Hindlimb muscle (tissue), 1 donor: ENCODE measurements at regions not wholly inside any gene's neighbourhood (a gene's known extent, or its start where the extent isn't known, plus 50 kb on each side); places are given as distances from the start of the nearest gene placed in this dataset.

Source experiments
- DNase-seq: peaks from one replicate; pipeline ENCODE4 v3.0.0-alpha.2; 2013

DNA sequence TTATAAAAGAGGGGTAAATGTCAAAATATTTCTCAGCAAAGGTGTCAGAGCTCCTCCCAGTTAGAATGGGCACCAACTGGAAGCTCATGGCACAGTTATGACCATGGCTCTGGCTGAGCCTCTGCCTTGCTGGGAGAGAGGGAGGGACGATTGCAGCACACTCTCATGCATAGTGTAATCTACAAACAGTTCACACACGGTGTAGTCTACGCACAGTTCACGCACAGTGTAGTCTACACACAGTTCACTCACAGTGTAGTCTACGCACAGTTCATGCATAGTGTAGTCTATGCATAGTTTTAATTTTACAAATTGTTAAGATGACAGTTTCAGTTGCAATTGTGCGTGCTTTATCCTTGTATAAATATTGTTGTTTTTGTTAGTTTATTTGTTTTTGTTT is 1474.6 kb upstream of the TMEM132C start:
- no peak for DNase-seq

DNA sequence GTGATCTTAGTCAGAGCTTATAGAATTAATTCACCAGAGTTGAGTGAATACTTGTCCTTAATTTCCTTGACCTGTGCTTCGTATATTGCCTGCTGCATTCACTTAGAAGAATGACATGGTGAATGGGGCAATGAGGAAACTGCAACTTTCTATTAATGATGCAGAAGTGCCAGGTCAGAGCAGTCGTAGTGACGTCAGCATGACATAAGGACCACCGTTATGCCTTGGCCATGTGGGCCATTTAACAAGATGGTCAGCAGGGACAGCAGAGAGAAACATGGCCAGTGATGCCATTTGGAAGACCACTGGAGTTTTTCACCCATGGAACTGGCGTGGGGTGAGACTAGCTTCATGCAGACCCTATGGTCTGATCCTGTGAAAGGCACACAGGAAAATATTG is 1469.4 kb upstream of the TMEM132C start:
- DNase-seq: no peak

DNA sequence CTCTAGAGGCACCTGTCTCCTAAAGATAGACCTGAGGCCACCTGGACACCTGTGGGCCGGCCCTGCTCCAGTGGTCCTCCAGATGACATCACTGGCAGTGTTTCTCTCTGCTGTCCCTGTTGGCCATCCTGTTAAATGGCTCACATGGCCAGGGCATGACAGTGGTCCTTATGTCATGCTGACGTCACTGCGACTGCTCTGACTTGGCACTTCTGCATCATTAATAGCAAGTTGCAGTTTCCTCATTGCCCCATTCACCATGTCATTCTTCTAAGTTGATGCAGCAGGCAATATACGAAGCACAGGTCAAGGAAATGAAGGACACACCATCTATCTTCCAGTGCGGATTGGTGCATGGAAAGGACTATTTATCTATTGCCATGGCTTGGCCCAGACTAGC is 1468.5 kb upstream of the TMEM132C start:
- DNase-seq: no peak

DNA sequence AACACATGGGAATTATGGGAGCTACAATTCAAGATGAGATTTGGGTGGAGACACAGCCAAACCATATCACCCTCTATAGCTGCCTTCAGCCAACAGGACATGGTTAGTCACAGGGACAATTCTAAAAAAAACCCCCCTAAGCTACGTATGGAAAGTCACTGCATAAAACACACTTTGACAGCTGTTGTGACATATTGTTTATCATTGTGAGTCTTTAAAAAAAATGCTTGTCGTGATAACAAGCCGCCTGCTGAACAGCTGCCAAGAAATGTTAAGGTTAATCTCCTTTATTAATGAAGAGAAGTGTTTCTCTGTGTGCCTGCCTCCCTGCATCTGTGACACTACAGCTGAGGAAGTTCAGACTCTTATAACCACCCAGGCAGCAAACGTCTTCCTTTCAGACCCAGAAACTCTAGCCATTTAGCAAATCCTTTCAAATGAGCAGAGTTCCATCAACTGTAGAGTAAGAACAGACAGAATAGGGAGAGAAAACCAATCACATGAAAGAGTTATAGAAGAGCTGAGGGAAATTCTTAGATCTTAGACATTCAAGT is 1459.6 kb upstream of the TMEM132C start:
- DNase-seq: no peak

DNA sequence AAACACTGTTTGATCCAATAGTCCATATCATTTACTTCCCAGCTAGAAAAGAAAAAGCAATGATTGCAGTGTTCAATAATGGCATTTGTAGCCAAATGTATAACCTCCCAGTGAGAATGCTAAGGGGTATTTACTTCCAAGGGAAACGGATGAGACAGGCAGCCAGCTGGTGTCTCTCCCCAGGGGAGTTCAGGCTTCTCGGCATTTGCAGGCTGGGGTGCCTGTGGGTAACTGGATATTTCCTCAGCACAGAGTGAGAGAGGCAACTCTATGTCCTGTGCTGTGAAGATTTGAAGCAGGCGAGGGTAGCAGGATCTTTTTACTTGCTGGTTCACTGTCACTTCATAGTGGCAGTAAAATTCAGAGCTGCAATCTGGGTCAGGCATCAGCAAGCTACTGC is 1455.6 kb upstream of the TMEM132C start:
- no peak for DNase-seq

DNA sequence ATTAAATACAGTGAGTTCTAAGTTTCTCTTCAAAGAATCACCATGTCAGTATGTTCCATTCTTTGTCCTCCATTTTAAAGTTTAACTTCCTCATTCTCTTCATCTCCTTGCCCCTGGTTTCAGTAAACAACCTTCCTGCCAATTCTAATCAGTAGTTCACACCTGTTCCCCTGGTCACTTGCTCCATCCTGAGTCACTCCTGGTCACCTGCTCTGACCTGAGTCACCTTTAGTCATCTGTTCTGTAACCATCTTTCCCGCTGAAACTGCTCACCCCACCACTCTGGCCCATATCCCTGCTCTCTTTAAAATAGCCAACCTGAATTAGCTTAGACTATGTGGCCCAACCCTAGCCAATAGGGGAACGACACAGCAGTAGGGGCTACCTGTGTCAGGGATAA is 1447.4 kb upstream of the TMEM132C start:
- DNase-seq: no peak

DNA sequence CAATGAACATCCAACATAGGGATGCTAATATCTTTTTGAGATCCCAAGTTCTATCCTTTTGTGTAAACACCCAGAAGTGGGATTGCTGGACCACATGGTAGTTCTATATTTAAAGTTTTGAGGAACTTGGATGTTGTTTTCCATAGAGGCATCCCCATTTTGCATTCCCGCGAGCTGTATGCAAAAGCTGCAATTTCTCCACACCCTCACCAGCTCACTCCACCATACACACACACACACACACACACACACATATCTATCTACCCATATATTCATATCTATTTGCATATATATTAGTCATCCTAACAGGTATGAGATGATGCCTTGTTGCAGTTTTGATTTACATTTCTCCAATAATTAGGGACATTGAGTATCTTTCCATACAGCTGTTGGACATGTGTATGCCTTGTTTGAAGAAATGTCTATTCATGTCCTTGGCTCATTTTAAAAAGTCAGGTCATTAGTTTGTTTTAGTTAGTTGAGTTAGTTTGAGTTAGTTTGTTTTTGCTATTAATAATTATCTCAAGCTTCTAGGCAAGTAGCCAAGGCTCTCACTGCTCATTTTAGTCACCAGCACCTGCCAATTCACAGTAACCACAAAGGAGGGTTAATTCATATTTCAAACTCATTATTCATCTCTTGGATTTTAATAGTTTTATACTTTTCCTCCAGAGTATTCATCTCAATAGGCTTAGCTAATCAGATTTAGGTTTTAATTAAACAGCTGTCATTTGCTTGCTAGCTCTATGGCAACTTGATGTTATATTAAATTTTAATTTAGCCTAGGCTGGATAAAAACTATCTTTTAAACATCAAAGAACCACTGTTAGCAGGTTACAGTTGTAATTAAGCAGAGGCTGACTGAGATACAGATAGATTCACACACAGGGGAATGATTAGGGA is 1435.9 kb upstream of the TMEM132C start:
- no peak for DNase-seq

DNA sequence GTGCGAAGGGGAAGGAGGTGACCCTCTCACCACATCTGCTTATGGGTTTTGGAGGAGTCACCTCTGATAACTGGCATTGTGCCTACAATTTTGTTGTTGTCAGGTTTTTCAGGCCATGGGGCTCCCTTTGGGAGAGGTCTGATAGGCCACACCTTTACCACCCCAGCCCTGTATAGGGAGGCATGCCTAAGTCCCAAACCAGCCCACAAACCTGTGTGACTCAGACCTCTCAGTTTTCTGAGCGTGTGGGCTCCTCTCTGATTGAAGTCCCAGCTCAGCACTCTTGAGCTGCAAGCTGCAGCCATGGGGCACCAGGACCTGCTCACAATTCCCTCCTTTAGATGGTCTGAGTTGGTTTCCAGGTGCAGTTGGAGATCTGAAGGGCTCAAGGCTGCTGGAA is 1429.3 kb upstream of the TMEM132C start:
- no peak for DNase-seq

DNA sequence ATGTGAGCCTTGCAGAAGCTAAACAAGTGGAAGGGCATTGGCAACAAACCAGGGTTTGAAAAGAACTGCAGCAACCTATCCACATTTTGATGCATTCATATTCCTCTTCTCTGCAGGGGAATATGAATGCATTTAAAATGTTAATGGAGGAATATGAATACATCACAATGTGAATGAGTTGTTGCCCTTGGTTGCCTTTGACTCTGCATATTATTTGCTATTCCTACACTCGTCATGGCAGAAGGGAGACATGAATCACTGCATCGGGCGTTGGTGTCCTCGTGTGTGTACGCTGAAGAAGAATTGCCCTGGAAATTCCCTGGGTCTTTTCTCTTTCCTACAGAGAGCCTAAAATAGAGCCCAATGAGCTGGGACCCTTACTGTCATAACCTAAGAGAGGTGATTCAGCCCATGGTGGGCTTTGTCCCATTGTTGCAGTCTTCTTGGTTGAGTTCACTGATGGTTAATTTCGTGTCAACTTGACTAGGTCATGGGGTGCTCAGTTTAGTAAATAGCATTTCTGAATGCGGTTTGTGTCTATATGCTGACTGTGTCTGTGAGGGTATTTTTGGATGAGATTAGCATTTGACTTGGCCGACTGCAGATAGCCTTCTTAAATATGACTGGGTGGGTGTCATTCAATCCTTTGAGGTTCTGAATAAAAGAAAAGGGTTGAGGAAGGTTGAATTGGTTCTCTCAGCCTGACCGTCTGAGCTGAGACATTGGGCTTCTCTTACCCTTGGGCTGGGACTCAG is 1422.9 kb upstream of the TMEM132C start:
- DNase-seq: no peak

DNA sequence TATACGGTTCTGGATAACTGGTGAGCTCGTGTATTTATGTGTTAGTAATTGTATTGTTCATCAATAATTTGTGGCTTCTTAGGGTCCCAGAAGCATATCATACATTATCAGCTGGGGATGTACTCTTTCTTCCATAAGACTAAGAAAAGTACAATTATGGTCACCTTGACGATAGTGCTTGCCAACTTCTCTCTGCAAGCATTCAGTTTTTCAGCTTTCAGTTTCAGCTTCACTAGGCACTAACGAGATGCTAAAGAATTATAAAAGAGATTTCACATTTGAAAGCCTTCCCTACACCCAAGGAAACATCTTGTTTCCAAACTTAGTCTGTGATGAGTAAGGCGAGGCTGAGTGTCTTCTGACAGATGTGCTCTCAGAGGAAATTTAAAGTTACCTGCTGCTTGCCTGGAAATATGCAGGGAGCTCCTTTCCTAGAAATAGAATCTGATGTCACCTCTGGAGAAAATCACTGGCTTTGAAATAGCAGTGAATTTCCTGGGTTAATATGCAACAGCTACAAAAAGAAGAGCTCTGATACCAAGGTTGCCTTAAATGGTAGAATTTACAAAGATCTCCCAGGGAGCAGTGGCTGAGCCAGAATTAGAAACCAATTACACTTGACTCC is 1419.9 kb upstream of the TMEM132C start:
- DNase-seq: no peak

DNA sequence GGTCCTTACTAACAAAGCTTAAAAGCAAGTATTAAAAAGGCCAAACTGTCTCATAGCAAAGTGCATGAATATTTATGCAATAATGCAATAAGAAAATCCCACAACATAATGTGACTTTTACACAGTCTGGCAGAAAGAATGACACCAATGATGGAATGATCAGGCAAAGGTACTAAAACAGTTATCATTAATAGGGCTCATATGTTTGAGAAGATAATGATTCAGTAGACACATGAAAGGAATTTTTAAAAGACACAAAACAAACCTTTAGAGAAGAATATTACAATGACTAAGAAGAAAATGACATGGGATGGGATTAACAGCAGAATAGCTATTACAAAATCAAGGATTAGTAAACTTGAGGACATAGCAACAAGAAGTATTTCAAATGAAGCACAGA is 1411.2 kb upstream of the TMEM132C start:
- no peak for DNase-seq

DNA sequence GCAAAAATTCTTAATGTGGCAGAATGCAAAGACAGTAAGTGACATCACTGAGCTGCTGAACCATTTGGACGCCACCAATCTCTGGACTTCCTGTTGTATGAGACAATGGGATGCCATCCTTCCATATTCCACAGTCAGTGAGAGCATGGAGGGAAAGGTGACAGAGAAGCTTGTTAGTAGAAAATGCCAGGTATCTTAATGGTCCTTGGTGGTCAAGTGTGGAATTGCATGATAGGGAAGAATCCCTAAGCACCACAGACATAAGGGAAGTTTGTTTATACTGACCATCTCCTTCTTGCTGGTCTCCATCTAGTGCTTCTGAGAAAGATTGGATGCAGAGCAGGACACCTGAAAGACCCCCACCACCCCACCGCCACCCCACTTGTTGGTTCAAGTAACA is 1410.0 kb upstream of the TMEM132C start:
- DNase-seq: no peak

DNA sequence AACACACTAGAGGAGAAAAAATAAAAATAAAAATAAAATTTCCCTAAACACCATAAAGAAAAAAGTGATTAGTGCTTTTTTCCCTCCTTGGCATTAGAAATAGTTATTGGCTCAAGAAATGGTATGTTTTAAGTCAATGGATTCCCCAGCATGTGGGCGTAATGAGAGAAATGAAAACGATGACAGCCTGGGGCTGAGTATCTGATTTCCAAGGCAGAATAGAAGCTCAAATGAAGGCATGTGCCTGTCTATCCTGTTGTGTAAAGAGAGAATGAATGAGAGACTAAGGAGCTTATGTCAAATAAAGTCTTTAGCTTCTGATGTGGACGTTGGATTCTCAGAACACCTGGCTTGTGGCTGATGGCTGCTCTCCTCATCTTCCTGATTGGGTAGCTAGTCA is 1408.4 kb upstream of the TMEM132C start:
- no peak for DNase-seq

DNA sequence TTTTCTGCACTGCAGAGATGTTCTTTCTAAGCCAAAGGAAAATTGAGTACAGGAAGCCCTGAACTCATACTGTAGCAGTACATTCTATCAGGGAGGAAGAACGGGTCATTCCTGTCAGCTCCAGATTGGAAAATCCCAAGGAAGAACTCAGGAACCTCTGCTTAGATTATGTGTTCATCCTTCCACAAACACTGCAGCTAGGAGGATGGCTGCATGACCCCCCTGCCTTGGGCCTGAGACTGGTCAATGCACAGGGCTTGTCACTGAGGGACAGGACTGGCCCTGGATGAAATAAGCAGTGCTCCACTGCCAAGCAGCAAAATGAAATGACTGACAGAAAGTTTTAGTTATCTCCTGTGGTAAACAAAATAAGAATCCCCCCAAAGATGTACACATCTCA is 1406.8 kb upstream of the TMEM132C start:
- no peak for DNase-seq

DNA sequence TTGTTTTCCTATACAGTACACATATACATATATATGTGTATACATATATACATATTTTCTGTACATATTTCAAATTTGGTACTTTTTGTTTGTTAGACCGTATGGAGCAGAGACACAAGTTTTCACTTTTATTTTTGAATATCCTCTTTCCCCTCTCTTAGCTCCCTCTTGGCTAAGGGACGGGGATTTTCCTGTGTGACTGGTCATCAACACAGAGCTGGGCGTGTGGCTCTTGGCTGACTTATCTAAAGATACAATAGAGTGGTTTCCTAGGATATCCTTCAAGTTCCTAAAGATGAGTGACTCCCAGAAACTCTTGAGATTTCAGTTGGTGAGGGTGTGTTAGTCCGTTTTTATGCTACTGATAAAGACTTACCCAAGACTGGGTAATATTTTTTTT is 1404.5 kb upstream of the TMEM132C start:
- DNase-seq: no peak

DNA sequence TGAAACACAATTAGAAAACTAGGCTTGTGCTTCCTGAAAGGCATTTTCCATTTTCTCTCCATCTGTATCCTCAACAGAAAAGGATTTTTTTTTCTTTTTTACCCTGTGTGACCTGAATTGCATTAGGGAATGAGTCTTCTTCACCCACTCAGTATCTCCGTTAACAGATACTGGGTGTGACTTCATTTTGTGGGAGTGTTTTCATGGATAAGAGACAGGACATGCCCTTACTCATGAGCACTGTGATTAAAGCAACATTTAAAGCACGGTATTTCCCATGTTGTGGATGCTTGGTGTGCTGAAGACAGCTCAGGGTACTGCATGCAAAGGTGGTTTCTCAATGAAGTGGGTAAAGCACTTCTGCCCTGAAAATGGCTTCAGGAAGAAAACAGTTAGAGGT is 1397.3 kb upstream of the TMEM132C start:
- DNase-seq: no peak

DNA sequence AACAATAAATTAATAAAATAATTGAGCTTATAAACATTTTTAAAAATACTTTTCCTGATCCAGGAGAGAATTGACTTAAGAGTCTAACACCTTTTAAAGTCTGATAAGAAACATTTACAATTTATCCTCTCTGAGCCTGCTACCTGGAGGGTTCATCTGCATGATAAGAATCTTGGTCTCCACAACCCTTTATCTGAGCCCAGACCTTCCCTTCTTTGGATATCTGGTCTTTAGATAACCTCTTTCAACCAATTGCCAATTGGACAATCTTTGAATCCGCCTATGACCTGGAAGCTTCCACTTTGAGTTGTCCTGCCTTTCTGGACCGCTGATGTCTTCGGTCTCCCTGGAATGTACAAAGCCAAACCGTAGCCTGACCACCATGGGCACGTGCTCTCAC is 1393.3 kb upstream of the TMEM132C start:
- no peak for DNase-seq

DNA sequence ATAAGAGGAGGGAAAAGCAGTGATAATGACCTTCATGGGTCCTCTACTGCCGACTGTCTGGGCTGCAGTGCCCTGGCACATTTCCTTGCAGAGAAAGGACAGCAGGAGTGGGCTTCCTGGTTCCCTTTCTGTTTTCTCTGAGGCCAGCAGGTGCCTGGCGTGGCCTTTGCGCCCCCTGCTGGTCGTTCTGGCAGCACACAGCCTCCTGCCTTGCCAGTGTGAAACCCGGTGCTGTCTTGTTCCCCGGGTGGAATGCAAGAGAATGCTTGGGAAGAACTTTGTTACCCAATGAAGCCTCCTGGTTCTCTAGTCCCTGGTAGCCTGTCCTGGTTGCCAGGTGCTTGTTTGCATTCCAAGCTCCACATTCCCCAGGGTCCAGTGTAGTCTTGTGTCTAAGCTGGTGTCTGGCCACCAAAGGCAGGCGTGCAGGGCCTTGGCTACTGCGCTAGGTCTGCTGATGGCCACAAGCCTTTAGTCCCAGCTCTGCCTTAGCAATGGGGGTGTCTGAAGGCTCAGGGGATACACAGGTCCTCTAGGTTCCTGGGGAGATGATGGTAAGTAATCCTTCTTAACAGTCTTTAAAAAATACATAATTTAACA is 1392.4 kb upstream of the TMEM132C start:
- DNase-seq: peak; percentile 27

DNA sequence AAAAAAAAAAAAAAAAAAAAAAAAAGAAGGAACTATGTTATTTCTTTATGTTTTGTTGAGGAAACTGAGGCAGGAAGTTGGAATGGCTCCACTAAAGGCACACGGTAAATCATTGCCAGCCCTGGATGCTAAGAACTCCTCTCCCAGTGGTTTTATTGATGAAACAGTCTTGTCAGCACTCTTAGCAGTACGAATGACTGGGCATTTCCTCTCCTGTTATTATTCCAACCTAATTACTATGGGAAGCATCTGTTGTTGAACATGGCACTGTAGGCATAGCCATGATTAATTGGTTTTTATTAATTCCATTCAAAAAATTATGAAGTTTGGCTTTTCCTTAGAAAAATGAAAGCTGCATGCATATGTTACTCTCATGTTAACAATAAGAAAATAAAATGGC is 1387.1 kb upstream of the TMEM132C start:
- no peak for DNase-seq

DNA sequence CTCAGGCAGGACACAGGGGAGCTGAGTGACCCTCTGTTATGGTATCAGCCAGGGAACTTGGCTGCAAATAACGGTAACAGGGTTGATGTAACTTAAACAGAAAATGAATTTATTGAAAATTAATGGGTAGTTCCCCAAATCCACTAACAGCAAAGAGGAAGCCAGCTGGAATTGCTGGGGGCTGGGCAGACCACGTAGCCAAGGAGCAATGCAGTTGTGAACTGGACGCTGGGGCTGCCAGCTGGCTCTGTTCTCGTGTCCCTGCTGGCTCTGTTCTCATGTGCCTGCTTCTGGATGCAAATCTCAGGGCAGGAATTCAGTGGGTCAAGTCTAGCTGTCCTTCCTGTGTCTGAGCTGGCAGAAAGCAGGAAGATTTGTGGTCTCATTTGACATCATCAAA is 1383.3 kb upstream of the TMEM132C start:
- peak; percentile 11 for DNase-seq

DNA sequence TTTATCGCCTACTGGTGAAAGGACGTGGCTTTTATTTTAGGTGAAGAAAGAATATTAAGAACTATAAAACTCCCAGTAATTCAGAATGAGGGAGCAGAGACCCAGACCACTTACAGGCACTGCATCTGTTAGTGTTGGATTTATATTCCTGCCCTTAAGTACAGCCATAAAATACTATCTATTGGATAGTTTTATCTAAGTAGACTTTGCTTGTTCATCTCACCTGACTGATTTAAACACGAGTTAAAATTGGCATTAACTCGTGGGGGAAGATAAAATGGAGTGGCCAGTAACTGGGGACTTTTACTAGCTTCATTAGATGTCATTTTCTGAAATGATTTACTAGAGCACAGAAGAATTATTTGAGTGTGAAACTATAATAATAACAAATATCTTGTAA is 1377.5 kb upstream of the TMEM132C start:
- DNase-seq: no peak

DNA sequence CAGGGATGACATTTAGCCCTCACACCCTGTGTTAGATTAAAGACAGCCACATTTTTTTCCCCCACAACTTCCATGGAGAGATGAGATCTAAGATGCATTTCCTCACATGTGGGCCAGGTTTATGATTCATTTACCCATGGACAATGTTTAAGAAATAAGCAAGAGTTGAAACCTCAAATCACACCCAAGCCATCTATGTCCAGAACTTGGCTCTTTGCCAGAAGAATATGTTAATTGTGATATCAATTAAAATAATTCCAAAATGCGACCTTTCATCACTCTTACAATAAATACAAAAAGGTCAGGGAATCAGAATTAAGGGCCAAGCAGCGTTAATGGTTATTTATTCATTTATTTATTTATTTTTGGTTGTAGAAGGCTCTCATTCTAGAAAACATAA is 1376.9 kb upstream of the TMEM132C start:
- DNase-seq: no peak

DNA sequence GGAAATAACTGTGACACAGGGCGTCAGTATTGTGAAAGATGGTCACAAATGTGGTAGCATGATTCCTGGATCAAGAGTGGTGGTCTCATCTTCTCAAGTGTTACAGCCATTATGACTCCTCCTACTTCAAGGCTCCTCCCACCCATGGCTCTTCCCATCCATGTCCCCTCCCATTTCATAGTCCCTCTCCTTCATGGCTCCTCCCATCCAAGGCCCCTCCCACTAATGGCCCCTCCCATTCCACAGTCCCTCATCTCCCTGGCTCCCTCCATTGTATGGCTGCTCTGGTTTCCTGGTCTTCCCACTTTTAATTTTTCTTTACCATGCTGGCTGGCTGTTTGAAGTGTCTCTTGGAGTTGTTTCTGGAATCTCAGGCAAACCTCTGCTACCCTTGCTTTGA is 1375.2 kb upstream of the TMEM132C start:
- no peak for DNase-seq
